ENCODE measurements at regions not wholly inside any gene's neighbourhood (a gene's known extent, or its start where the extent isn't known, plus 50 kb on each side); places are given as distances from the start of the nearest gene placed in this dataset.

GRCh38 chr2:220704081-220704480, 868.0 kb downstream of the EPHA4 start:
- no peak for TF ChIP-seq EP300 (conservative IDR thresholded peaks at IDR 0.05; ENCODE audit: poor library complexity, severe bottlenecking)
- TF ChIP-seq, protein P1, sequence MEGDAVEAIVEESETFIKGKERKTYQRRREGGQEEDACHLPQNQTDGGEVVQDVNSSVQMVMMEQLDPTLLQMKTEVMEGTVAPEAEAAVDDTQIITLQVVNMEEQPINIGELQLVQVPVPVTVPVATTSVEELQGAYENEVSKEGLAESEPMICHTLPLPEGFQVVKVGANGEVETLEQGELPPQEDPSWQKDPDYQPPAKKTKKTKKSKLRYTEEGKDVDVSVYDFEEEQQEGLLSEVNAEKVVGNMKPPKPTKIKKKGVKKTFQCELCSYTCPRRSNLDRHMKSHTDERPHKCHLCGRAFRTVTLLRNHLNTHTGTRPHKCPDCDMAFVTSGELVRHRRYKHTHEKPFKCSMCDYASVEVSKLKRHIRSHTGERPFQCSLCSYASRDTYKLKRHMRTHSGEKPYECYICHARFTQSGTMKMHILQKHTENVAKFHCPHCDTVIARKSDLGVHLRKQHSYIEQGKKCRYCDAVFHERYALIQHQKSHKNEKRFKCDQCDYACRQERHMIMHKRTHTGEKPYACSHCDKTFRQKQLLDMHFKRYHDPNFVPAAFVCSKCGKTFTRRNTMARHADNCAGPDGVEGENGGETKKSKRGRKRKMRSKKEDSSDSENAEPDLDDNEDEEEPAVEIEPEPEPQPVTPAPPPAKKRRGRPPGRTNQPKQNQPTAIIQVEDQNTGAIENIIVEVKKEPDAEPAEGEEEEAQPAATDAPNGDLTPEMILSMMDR (IDR thresholded peaks at IDR 0.05; ENCODE audit: poor library complexity, severe bottlenecking), result no peak
